Activated CD4-positive, alpha-beta T cell treated with anti-CD3 and anti-CD28 coated beads for 36 hours (primary cell): ENCODE measurements at regions not wholly inside any gene's neighbourhood (a gene's known extent, or its start where the extent isn't known, plus 50 kb on each side); places are given as distances from the start of the nearest gene placed in this dataset.

Experiments used
- ATAC-seq: fragments of 200-7000 bp; cut with Tn5 transposase; one replicate; pipeline ENCODE4 v1.10.0; 2021; ENCODE audit warnings: mild to moderate bottlenecking, moderate library complexity
- CTCF ChIA-PET: fragments of 350-600 bp; sonication (Branson Sonifier 250); formaldehyde crosslinking; loops from one replicate; lab custom pipeline; 2021; ENCODE audit warnings: antibody characterized with exemption; lab: Charles Lee
- POLR2A ChIA-PET: fragments of 350-600 bp; sonication (Branson Sonifier 250); formaldehyde crosslinking; loops from one replicate; lab custom pipeline; 2021; ENCODE audit warnings: antibody characterized with exemption, inconsistent platforms; lab: Charles Lee
- DNase-seq: peaks from one replicate; pipeline ENCODE4 v3.0.0-alpha.2; 2020
- H3K27ac Mint-ChIP-seq: one replicate; pipeline ENCODE4 v1.8.0; 2021; ENCODE audit warnings: mixed read lengths
- H3K27me3 Mint-ChIP-seq: one replicate; pipeline ENCODE4 v1.8.0; 2021; ENCODE audit warnings: mixed read lengths
- H3K36me3 Mint-ChIP-seq: one replicate; pipeline ENCODE4 v1.8.0; 2021; ENCODE audit warnings: low read depth, mixed read lengths
- H3K4me1 Mint-ChIP-seq: one replicate; pipeline ENCODE4 v1.8.0; 2021; ENCODE audit warnings: mixed read lengths
- H3K4me3 Mint-ChIP-seq: one replicate; pipeline ENCODE4 v1.8.0; 2021; ENCODE audit warnings: mild to moderate bottlenecking, moderate library complexity, mixed read lengths
- H3K9me3 Mint-ChIP-seq: one replicate; pipeline ENCODE4 v1.8.0; 2021; ENCODE audit warnings: low read depth, mixed read lengths
- intact Hi-C, 2 experiments: fragments of 100-400 bp; cut with DNase I in 1 of 2; cut with micrococcal nuclease in 1 of 2; formaldehyde crosslinking; loops; one replicate each; pipeline versions ENCODE4 v1.14.2 to v1.15.1; 2022 to 2024; cut with DNase I, micrococcal nuclease

DNA sequence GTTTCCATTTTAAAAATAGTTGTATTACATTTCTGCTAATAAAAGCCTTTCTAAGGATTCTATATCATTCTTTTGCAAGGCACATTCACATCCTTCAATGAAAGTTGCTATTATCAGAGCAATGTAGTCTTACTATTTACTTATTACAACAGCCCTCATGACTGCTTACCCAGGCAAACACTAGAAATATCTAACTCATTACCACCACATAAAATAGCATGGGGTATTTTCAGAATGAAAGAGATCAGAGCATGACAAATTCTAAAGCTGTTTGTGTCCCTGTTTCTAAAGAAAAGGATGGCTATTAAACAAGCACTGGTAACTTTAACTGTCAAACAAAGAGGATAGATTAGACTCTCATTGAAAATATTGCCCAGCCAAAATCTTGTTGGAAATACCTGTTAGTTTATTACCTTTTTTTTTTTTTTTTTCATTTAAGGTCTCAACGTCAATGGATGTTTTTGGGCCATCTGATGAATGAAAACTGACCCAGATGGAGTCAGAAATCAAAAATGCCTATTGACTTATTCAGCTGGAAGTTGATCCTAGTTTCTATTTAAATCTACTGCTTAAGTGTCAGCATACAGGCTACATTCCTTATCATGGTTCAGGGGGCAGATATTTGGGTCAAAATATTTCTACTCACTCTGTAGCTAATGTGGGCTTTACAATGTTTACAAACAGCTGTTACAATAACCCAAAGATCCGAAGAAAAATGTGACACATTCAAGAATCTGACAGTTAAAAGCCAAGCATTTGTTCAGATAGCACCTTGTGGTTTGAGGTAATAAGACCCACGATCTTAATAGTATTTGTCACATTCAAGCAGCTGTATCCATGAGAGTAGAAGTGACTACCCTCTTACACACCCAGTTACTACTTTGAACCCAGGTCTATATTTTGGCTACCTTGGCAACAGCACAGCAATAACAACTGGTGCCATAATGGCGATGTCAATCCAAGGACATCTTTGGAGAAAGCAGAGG, 554.8 kb upstream of the MEF2C start:
- ChIA-PET POLR2A (no interaction called here), CTCF (interaction anchor here (0.7 kb wide), 2 partner anchors 38 to 625 kb away, joined by 3 read pairs; no protein-coding TSS in a partner anchor)
- H3K36me3 Mint-ChIP-seq = no peaks in the 10 kb centered on the region
- H3K4me1 Mint-ChIP-seq = no peaks in the 10 kb centered on the region
- no peak overlapping the region for H3K4me3 Mint-ChIP-seq
- H3K9me3 Mint-ChIP-seq = no peaks in the 10 kb centered on the region
- no peaks in the 10 kb centered on the region for H3K27me3 Mint-ChIP-seq
- no peak overlapping the region for H3K27ac Mint-ChIP-seq
- intact Hi-C loops = no loop called here
- ATAC-seq (no peak), DNase-seq (no peak)

DNA sequence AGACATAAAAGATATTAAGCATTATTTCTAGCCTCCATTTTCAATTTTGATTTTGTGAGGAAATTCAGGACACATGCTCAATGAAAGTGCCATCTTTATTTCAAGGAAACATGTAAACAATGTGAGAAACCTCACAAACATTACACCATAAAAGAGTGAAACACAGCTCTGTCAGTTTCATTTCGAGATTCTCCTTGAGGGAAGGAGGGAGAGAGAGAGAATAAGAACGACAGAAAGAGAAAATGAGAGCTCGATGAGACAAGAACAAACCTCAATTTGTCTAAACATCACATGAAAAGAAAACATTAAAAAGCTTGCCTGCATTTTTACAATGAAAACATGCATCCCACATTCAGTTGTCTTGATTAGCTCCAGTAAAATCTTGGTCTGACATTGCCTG, 553.5 kb upstream of the MEF2C start:
- no peak for ATAC-seq
- Mint-ChIP-seq H3K4me1 (no peaks in the 10 kb centered on the region), H3K27ac (no peak overlapping the region), H3K36me3 (no peaks in the 10 kb centered on the region), H3K4me3 (no peak overlapping the region), H3K27me3 (no peaks in the 10 kb centered on the region), H3K9me3 (no peaks in the 10 kb centered on the region)
- POLR2A ChIA-PET = no interaction called here
- CTCF ChIA-PET = no interaction called here
- DNase-seq = no peak
- intact Hi-C loops = no loop called here

DNA sequence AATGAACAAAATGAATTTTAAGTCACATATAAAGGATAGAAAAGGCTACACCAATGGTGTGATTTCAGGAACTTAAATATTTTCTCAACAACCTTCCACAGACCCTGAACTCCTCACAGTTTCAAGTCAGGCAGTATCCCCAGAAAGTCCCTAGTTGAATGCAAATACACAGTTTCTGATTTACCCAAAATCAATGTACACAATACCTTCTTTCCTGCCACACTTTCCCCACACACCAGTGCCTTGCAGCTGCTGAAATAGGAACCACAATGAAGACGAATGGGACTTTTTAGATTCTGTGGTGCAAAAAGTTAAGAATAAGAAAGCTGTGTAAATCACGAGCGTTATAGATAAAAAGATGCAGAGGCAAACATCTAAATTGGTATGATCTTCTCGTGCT, 552.4 kb upstream of the MEF2C start:
- no peaks in the 10 kb centered on the region for H3K4me1 Mint-ChIP-seq
- intact Hi-C loops = no loop called here
- H3K9me3 Mint-ChIP-seq = no peaks in the 10 kb centered on the region
- DNase-seq = no peak
- H3K36me3 Mint-ChIP-seq = no peaks in the 10 kb centered on the region
- no peak for ATAC-seq
- no peak overlapping the region for H3K27ac Mint-ChIP-seq
- ChIA-PET POLR2A (no interaction called here), CTCF (no interaction called here)
- H3K4me3 Mint-ChIP-seq = no peak overlapping the region
- H3K27me3 Mint-ChIP-seq = no peaks in the 10 kb centered on the region

DNA sequence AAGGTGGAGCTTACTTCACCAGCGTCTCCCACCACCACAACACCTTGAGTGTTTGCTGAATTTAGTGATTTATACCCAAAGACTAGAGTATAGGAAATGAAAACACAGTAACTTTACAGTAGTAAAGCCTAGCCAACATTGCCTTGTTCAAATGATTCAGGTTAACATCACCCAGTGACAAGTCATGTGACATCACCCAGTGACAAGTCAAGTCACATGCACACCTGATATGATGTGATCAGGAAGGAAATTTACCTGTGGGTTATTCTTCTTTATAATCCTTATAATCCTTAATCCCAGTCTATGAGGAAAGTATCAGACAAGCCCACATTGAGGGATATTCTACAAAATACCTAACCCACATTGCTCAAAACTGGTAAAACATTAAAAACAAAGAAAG, 545.6 kb upstream of the MEF2C start:
- Mint-ChIP-seq H3K27ac (no peak overlapping the region), H3K36me3 (no peaks in the 10 kb centered on the region), H3K27me3 (no peaks in the 10 kb centered on the region), H3K9me3 (no peaks in the 10 kb centered on the region), H3K4me1 (peaks cover 5% of the 10 kb centered on the region), H3K4me3 (no peak overlapping the region)
- intact Hi-C loops = no loop called here
- no peak for ATAC-seq
- no peak for DNase-seq
- ChIA-PET CTCF (no interaction called here), POLR2A (no interaction called here)

DNA sequence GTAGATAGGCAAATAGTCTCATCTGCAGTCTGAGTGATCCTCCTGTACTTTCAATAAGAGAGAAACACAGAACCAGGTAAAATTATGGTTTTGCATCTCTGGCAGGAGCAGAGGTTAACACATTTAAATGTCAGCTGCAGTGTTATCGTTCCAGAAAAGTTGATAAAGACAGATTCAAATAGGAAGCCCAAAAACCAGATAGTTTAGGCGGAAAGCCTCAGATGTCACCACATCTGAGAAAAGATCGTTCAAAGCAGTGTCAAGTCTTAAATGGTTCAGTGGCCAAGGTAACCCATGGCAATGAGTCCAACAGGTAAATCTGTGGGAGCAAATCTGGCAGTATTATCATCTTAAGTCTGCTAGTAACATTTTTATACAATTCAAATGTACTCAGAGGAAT, 542.1 kb upstream of the MEF2C start:
- peaks cover 5% of the 10 kb centered on the region for H3K4me1 Mint-ChIP-seq

DNA sequence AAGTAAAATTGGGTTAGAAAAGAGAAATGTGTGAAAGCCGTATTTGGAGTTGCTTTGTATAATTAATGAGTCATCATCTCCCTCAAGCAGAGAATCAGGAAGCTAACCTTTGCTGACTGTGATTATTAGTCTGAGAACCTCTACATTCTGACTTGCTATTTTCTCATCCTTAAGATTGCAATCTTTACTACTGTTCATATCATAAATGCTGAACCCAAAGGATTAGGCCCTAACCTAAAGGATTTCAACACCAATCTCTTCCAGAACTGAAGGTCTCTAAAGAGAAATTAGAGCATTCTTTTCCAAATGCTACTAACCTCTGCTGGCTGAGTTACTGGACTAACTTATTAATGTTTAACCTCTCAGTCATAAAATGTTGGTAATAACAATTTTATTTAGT, 538.1 kb upstream of the MEF2C start:
- peaks cover 5% of the 10 kb centered on the region for H3K9me3 Mint-ChIP-seq
- H3K4me3 Mint-ChIP-seq = no peak overlapping the region
- CTCF ChIA-PET = interaction anchor here (0.7 kb wide), 1 partner anchor 169 kb away, joined by 3 read pairs; no protein-coding TSS in a partner anchor
- H3K27me3 Mint-ChIP-seq = no peaks in the 10 kb centered on the region
- H3K4me1 Mint-ChIP-seq = peaks cover 5% of the 10 kb centered on the region
- DNase-seq = no peak
- POLR2A ChIA-PET = no interaction called here
- no peaks in the 10 kb centered on the region for H3K36me3 Mint-ChIP-seq
- no peak for ATAC-seq
- H3K27ac Mint-ChIP-seq = no peak overlapping the region
- intact Hi-C loops = no loop called here

More for the DNA sequence above, 542.1 kb upstream of the MEF2C start:
- no peak overlapping the region for H3K27ac Mint-ChIP-seq
- no peaks in the 10 kb centered on the region for H3K9me3 Mint-ChIP-seq
- ChIA-PET POLR2A (no interaction called here), CTCF (interaction anchor here (0.6 kb wide), 1 partner anchor 248 kb away, joined by 3 read pairs; no protein-coding TSS in a partner anchor)
- intact Hi-C loops = no loop called here
- no peak overlapping the region for H3K4me3 Mint-ChIP-seq
- no peaks in the 10 kb centered on the region for H3K27me3 Mint-ChIP-seq
- no peaks in the 10 kb centered on the region for H3K36me3 Mint-ChIP-seq
- ATAC-seq (no peak), DNase-seq (no peak)

DNA sequence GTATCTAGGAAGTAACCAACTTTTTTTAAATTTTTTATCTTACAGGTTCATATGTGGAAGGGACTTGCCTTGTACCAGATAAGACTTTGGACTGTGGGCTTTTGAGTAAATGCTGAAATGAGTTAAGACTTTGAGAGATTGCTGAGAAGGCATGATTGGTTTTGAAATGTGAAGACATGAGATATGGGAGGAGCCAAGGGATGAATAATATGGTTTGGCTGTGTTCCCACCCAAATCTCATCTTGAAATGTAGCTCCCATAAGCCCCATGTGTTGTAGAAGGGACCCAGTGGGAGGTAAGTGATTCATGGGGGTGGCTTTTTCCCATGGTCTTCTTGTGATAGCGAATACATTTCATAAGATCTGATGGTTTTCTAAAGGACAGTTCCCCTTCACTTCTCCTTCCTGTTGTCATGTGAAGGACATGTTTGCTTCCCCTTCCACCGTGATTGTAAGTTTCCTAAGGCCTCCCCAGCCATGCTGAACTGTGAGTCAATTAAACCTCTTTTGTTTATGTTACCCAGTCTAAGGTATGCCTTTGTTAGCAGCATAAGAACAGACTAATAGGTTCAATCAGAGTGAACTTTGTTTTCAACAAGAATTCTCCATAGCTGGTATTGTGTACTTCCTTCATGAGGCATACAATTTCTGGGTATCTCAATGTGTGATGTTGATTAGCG, 535.6 kb upstream of the MEF2C start:
- CTCF ChIA-PET = no interaction called here
- POLR2A ChIA-PET = no interaction called here

DNA sequence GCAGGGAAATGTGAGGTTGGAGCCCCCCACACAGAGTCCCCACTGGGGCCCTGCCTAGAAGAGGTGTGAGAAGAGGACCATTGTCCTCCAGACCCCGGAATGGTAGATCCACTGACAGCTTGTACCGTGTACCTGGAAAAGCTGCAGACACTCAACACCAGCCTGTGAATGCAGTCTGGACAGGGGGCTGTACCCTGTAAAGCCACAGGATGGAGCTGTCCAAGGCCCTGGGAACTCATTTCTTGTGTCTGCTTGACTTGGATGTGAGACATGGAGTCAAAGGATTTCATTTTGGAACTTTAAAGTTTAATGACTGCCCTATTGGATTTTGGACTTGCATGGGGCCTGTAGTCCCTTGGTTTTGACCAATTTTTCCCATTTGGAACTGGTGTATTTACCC, 535.0 kb upstream of the MEF2C start:
- ATAC-seq (no peak), DNase-seq (no peak)
- ChIA-PET CTCF (no interaction called here), POLR2A (no interaction called here)
- Mint-ChIP-seq H3K36me3 (no peaks in the 10 kb centered on the region), H3K4me1 (no peaks in the 10 kb centered on the region), H3K9me3 (peaks cover 5% of the 10 kb centered on the region), H3K4me3 (no peak overlapping the region), H3K27me3 (no peaks in the 10 kb centered on the region), H3K27ac (no peak overlapping the region)
- intact Hi-C loops = no loop called here

More for the DNA sequence above, 535.6 kb upstream of the MEF2C start:
- no peak for ATAC-seq
- Mint-ChIP-seq H3K36me3 (no peaks in the 10 kb centered on the region), H3K4me1 (no peaks in the 10 kb centered on the region), H3K9me3 (peaks cover 5% of the 10 kb centered on the region), H3K27ac (no peak overlapping the region), H3K4me3 (no peak overlapping the region), H3K27me3 (no peaks in the 10 kb centered on the region)
- DNase-seq = no peak
- intact Hi-C loops = no loop called here

DNA sequence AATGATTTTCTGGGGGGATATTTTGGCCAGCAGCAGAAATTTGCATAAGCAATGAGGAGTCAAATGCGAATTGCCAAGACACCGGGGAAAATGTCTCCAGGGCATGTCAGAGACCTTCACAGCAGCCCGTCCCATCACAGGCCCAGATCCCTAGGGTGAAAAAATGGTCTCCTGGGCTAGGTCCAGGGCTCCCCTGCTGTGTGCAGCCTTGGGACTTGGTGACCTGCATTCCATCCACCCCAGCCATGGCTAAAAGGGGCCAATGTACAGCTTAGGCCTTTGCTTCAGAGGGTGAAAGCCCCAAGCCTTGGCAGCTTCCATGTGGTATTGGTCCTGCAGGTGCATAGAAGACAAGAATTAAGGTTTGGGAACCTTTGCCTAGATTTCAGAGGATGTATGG, 534.5 kb upstream of the MEF2C start:
- intact Hi-C loops = no loop called here
- no peak for ATAC-seq
- CTCF ChIA-PET = no interaction called here

DNA sequence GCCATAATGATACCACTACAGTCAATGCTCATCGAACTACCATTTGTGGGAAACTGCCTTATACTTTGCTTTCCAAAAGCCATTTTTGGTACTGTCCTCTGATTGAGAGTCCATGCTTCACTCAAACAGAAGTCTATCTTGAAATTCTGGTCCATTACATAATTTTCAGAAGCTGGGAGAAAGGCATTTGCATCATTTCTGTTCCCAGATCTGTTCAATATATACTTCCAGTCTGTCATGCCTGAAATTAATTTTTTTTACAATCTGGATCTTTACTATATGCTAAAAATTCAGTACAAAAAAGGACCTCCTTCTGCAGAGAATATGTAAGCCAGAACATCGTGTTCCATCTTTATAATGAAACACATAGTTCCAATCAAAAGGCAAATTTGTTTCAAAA, 528.9 kb upstream of the MEF2C start:
- H3K27me3 Mint-ChIP-seq = no peaks in the 10 kb centered on the region
- H3K4me3 Mint-ChIP-seq = no peak overlapping the region
- DNase-seq (no peak), ATAC-seq (no peak)
- H3K4me1 Mint-ChIP-seq = no peaks in the 10 kb centered on the region
- intact Hi-C loops = no loop called here
- no peaks in the 10 kb centered on the region for H3K9me3 Mint-ChIP-seq
- no peak overlapping the region for H3K27ac Mint-ChIP-seq
- ChIA-PET CTCF (no interaction called here), POLR2A (no interaction called here)
- no peaks in the 10 kb centered on the region for H3K36me3 Mint-ChIP-seq

More for the DNA sequence above, 534.5 kb upstream of the MEF2C start:
- Mint-ChIP-seq H3K27ac (no peak overlapping the region), H3K9me3 (peaks cover 5% of the 10 kb centered on the region), H3K27me3 (no peaks in the 10 kb centered on the region), H3K4me1 (no peaks in the 10 kb centered on the region), H3K36me3 (no peaks in the 10 kb centered on the region), H3K4me3 (no peak overlapping the region)
- POLR2A ChIA-PET = no interaction called here
- DNase-seq = no peak

DNA sequence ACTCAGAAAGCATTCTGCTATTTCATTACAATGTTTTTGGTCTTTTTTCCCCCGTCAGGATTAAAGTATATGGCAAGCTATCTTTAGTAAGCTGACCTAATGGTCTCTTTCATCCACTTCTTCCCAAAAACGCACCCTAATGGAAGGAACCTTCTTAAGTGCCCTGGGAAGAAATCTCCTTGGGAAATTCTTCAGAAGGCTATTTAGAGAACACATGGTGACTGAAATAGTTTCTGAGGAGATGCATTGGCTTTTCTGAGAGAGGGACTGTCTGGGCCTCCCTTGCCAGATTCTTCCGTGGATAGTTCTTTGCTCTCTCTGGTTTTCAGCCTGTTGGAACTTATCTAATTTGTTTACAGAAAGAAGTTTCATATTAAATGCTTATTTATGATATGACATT, 524.1 kb upstream of the MEF2C start:
- intact Hi-C loops = no loop called here
- H3K4me1 Mint-ChIP-seq = no peaks in the 10 kb centered on the region
- H3K27ac Mint-ChIP-seq = no peak overlapping the region
- no peak for DNase-seq
- no peaks in the 10 kb centered on the region for H3K36me3 Mint-ChIP-seq
- H3K27me3 Mint-ChIP-seq = no peaks in the 10 kb centered on the region
- no peak for ATAC-seq
- H3K4me3 Mint-ChIP-seq = no peak overlapping the region
- ChIA-PET POLR2A (no interaction called here), CTCF (interaction anchor here (0.6 kb wide), 1 partner anchor 991 kb away, joined by 4 read pairs; no protein-coding TSS in a partner anchor)
- no peaks in the 10 kb centered on the region for H3K9me3 Mint-ChIP-seq

DNA sequence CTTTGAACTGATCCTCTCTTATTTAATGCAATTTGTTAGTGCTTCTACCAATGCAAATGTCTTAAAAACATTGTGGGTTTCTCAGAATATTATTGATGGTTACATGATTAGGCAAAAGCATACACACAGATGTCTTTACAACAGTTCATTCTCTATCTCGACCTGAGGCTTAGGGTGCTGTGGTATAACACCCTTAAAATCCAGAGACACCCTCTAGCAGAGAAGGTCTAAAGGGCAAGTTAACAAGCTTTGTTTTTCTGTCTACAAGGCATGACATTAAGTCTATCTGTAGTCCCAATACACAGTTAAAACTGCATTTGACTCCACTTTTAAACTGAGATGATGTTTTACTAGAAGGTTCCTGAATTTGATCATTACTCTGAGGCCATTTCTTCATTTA, 518.7 kb upstream of the MEF2C start:
- intact Hi-C loops = no loop called here
- no peaks in the 10 kb centered on the region for H3K9me3 Mint-ChIP-seq
- H3K4me3 Mint-ChIP-seq = no peak overlapping the region
- H3K36me3 Mint-ChIP-seq = no peaks in the 10 kb centered on the region
- no peak overlapping the region for H3K27ac Mint-ChIP-seq
- DNase-seq (no peak), ATAC-seq (no peak)
- H3K27me3 Mint-ChIP-seq = no peaks in the 10 kb centered on the region
- ChIA-PET CTCF (no interaction called here), POLR2A (no interaction called here)
- H3K4me1 Mint-ChIP-seq = peaks cover 5% of the 10 kb centered on the region
